Adrenal gland (tissue), 9 donors: ENCODE measurements at regions not wholly inside any gene's neighbourhood (a gene's known extent, or its start where the extent isn't known, plus 50 kb on each side); places are given as distances from the start of the nearest gene placed in this dataset.

ENCODE experiments used
- DNase-seq, 7 donors: peaks; one replicate each; pipeline ENCODE4 v3.0.0-alpha.2; 2019 to 2020
- H3K27ac ChIP-seq, 5 donors: fragments of 200-600 bp; sonication (generic) in 4 of 5; 1 replicate in 3 of 5; 2 replicates in 2 of 5; pipeline versions ENCODE4 v1.5.1 to v1.8.0; 2016 to 2020; ENCODE audit warnings: mild to moderate bottlenecking in 1 of 5
- H3K27me3 ChIP-seq: fragments of 200-600 bp; 2 replicates; pipeline ENCODE4 v1.8.0; 2021
- H3K36me3 ChIP-seq, 2 donors: fragments of 200-600 bp; replicated peaks in 1 of 2; 1 replicate in 1 of 2; 2 replicates in 1 of 2; pipeline versions ENCODE4 v1.5.1 to v1.8.0; 2018 to 2022
- H3K4me1 ChIP-seq, 2 donors: fragments of 200-600 bp; replicated peaks in 1 of 2; 1 replicate in 1 of 2; 2 replicates in 1 of 2; pipeline versions ENCODE4 v1.5.1 to v1.8.0; 2018 to 2021
- H3K4me3 ChIP-seq, 4 donors: fragments of 200-600 bp; sonication (generic) in 3 of 4; one replicate each; pipeline ENCODE4 v1.5.1; 2016 to 2018
- H3K9me3 ChIP-seq, 3 donors: fragments of 200-600 bp; sonication (generic) in 1 of 3; replicated peaks in 1 of 3; 1 replicate in 2 of 3; 2 replicates in 1 of 3; pipeline versions ENCODE4 v1.5.1 to v1.8.0; 2016 to 2021
- CTCF ChIP-seq, 6 experiments: fragments of 450-650 bp in 4 of 6; fragments of 200-600 bp in 2 of 6; sonication (generic) in 1 of 6; IDR thresholded peaks; 1 replicate in 5 of 6; 2 replicates in 1 of 6; pipeline versions ENCODE4 v1.5.1 to v1.8.0; 2016 to 2021; ENCODE audit warnings: antibody characterized with exemption in 6 of 6, mild to moderate bottlenecking in 2 of 6, moderate library complexity in 1 of 6
- POLR2A ChIP-seq, 2 donors: fragments of 450-650 bp; IDR thresholded peaks; one replicate each; pipeline ENCODE4 v1.6.1; 2017; ENCODE audit warnings: antibody characterized with exemption in 2 of 2, mild to moderate bottlenecking in 2 of 2, moderate library complexity in 1 of 2
- WGBS, 4 donors: extraction: QIAGEN DNeasy Blood & Tissue Kit in 2 of 4; methylation state at CpG; one replicate each; pipeline versions ENCODE4 v1.1.5 to v1.1.7; 2013 to 2017; 5-methylcytosine and 5-hydroxymethylcytosine counted together
- intact Hi-C, 2 donors: fragments of 100-400 bp; cut with DNase I; formaldehyde crosslinking; loops; one replicate each; pipeline versions ENCODE4 v1.14.1 to v1.15.0; 2022 to 2023
- donor health status: healthy with polysubstance abuse.
- donor health status: Bipolar disorder and iron deficiency.
- donor health status: DM: yes; HTN: yes; CAD: no.
- donor health status: DM: no; HTN: no; CAD: no.
- donor health status: DM: no; HTN: no; CAD: no.

- H3K36me3 ChIP-seq, result no peaks in the 10 kb centered on the region
- H3K9me3 ChIP-seq, result no peaks in the 10 kb centered on the region
- no peak overlapping the region for H3K4me3 ChIP-seq
- H3K27me3 ChIP-seq, result no peaks in the 10 kb centered on the region
- 36 to 45% (median 38%) methylated on average over 3 of the region's 3 CpGs for WGBS, 4 donors
- intact Hi-C loops, result no loop called here
- DNase-seq, result no peak
- H3K27ac ChIP-seq, result no peak overlapping the region
- no peaks in the 10 kb centered on the region for H3K4me1 ChIP-seq
- TF ChIP-seq POLR2A (IDR thresholded peaks at IDR 0.05) (no peak), CTCF (IDR thresholded peaks at IDR 0.05) (no peak)
Measured at GRCh38 chr1:199759268-199759730, 268.2 kb upstream of the NR5A2 start.

GRCh38 chr1:199762572-199762971 is 264.9 kb upstream of the NR5A2 start:
- no peak for DNase-seq
- H3K36me3 ChIP-seq, result no peaks in the 10 kb centered on the region
- H3K4me1 ChIP-seq, result no peaks in the 10 kb centered on the region
- no peak for TF ChIP-seq POLR2A (IDR thresholded peaks at IDR 0.05)
- TF ChIP-seq CTCF (IDR thresholded peaks at IDR 0.05), result no peak
- H3K27ac ChIP-seq, result no peak overlapping the region
- intact Hi-C loops, result no loop called here
- H3K27me3 ChIP-seq, result no peaks in the 10 kb centered on the region
- H3K4me3 ChIP-seq, result no peak overlapping the region
- H3K9me3 ChIP-seq, result peaks cover 0 to 6% (median 0%) of the 10 kb centered on the region in 3 donors
- 50 to 66% (median 60%) methylated on average over 5 of the region's 5 CpGs for WGBS, 4 donors

- intact Hi-C loops, result no loop called here
- Histone ChIP-seq H3K27me3 (no peaks in the 10 kb centered on the region), H3K27ac (no peak overlapping the region), H3K4me1 (no peaks in the 10 kb centered on the region), H3K4me3 (no peak overlapping the region), H3K36me3 (no peaks in the 10 kb centered on the region), H3K9me3 (peaks cover 0 to 6% (median 0%) of the 10 kb centered on the region in 3 donors)
- no peak for TF ChIP-seq CTCF (IDR thresholded peaks at IDR 0.05)
- TF ChIP-seq POLR2A (IDR thresholded peaks at IDR 0.05), result no peak
- no peak for DNase-seq
Measured at GRCh38 chr1:199766218-199766792, 261.2 kb upstream of the NR5A2 start.

GRCh38 chr1:199767700-199768099 is 259.8 kb upstream of the NR5A2 start:
- H3K36me3 ChIP-seq, result no peaks in the 10 kb centered on the region
- no peaks in the 10 kb centered on the region for H3K4me1 ChIP-seq
- intact Hi-C loops, result no loop called here
- no peak overlapping the region for H3K4me3 ChIP-seq
- 76 to 88% (median 84%) methylated on average over 2 of the region's 2 CpGs for WGBS, 4 donors
- no peak for DNase-seq
- TF ChIP-seq CTCF (IDR thresholded peaks at IDR 0.05), result no peak
- no peak for TF ChIP-seq POLR2A (IDR thresholded peaks at IDR 0.05)
- H3K27me3 ChIP-seq, result no peaks in the 10 kb centered on the region
- no peak overlapping the region for H3K27ac ChIP-seq
- H3K9me3 ChIP-seq, result peaks cover 0 to 6% (median 0%) of the 10 kb centered on the region in 3 donors
